ENCODE measurements at regions not wholly inside any gene's neighbourhood (a gene's known extent, or its start where the extent isn't known, plus 50 kb on each side); places are given as distances from the start of the nearest gene placed in this dataset.

GRCh38 chr2:216960671-216961268 lies 100.9 kb upstream of the TNP1 start:
- TF ChIP-seq, protein P1, sequence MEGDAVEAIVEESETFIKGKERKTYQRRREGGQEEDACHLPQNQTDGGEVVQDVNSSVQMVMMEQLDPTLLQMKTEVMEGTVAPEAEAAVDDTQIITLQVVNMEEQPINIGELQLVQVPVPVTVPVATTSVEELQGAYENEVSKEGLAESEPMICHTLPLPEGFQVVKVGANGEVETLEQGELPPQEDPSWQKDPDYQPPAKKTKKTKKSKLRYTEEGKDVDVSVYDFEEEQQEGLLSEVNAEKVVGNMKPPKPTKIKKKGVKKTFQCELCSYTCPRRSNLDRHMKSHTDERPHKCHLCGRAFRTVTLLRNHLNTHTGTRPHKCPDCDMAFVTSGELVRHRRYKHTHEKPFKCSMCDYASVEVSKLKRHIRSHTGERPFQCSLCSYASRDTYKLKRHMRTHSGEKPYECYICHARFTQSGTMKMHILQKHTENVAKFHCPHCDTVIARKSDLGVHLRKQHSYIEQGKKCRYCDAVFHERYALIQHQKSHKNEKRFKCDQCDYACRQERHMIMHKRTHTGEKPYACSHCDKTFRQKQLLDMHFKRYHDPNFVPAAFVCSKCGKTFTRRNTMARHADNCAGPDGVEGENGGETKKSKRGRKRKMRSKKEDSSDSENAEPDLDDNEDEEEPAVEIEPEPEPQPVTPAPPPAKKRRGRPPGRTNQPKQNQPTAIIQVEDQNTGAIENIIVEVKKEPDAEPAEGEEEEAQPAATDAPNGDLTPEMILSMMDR (IDR thresholded peaks at IDR 0.05) = no peak
- no peak for TF ChIP-seq POLR2A (IDR thresholded peaks at IDR 0.05)
